MCF 10A (cell line): ENCODE measurements at regions not wholly inside any gene's neighbourhood (a gene's known extent, or its start where the extent isn't known, plus 50 kb on each side); places are given as distances from the start of the nearest gene placed in this dataset.

Experiments used
- BruUV-seq: library from RNA; stranded (reverse); fragments of 400-500 nt; replicated peaks from 2 replicates; lab custom pipeline; 2021; lab: Mats Ljungman, UMichigan
- CTCF ChIA-PET: fragments of 300-600 bp; sonication (Branson Sonifier 250); formaldehyde crosslinking; extraction: SDS; loops from one replicate; lab custom pipeline; 2021; ENCODE audit warnings: antibody characterized with exemption, inconsistent platforms; lab: Yijun Ruan, JAX
- POLR2A ChIA-PET: fragments of 300-600, 350-650 bp; sonication (Branson Sonifier 250); formaldehyde crosslinking; extraction: SDS; loops from one replicate; lab custom pipeline; 2020; ENCODE audit warnings: antibody characterized with exemption, inconsistent platforms; lab: Yijun Ruan, JAX
- DNase-seq: peaks from one replicate; pipeline ENCODE4 v3.0.0-alpha.2; 2018; ENCODE audit not compliant: unreplicated experiment
- H3K27ac Mint-ChIP-seq: one replicate; pipeline ENCODE4 v1.8.0; 2022; ENCODE audit warnings: mild to moderate bottlenecking, low read depth, mixed read lengths; ENCODE audit not compliant: unreplicated experiment
- H3K27me3 Mint-ChIP-seq: one replicate; pipeline ENCODE4 v1.8.0; 2022; ENCODE audit warnings: mixed read lengths; ENCODE audit not compliant: insufficient read depth, unreplicated experiment
- H3K36me3 Mint-ChIP-seq: one replicate; pipeline ENCODE4 v1.8.0; 2022; ENCODE audit warnings: mild to moderate bottlenecking, moderate library complexity, mixed read lengths; ENCODE audit not compliant: insufficient read depth, unreplicated experiment
- H3K4me1 Mint-ChIP-seq: one replicate; pipeline ENCODE4 v1.8.0; 2022; ENCODE audit warnings: mixed read lengths; ENCODE audit not compliant: insufficient read depth, unreplicated experiment
- H3K4me3 Mint-ChIP-seq: one replicate; pipeline ENCODE4 v1.8.0; 2022; ENCODE audit warnings: mild to moderate bottlenecking, moderate library complexity, mixed read lengths; ENCODE audit not compliant: unreplicated experiment
- H3K9me3 Mint-ChIP-seq: one replicate; pipeline ENCODE4 v1.8.0; 2022; ENCODE audit warnings: mixed read lengths; ENCODE audit not compliant: unreplicated experiment
- CTCF ChIP-seq: fragments of 200-600 bp; IDR thresholded peaks from one replicate; pipeline ENCODE4 v1.8.0; 2022; ENCODE audit warnings: antibody characterized with exemption, mild to moderate bottlenecking; ENCODE audit not compliant: unreplicated experiment
- intact Hi-C: fragments of 100-400 bp; cut with micrococcal nuclease; formaldehyde crosslinking; loops from 2 replicates; pipeline ENCODE4 v1.14.1; 2022

- TF ChIP-seq CTCF, result no peak
- H3K36me3 Mint-ChIP-seq, result no peaks in the 10 kb centered on the region
- no peak for DNase-seq
- no peaks in the 10 kb centered on the region for H3K4me1 Mint-ChIP-seq
- H3K27me3 Mint-ChIP-seq, result no peaks in the 10 kb centered on the region
- H3K27ac Mint-ChIP-seq, result no peak overlapping the region
- intact Hi-C loops, result no loop called here
- ChIA-PET CTCF (no interaction called here), POLR2A (no interaction called here)
- no peaks in the 10 kb centered on the region for H3K9me3 Mint-ChIP-seq
- no peak overlapping the region for H3K4me3 Mint-ChIP-seq
- BruUV-seq, result no TSS peak
These were observed 1163.1 kb upstream of the MIR17HG start for GRCh38 chr13:90184355-90184754.

GRCh38 chr13:90185734-90186133 lies 1161.8 kb upstream of the MIR17HG start:
- Mint-ChIP-seq H3K27ac (no peak overlapping the region), H3K4me3 (no peak overlapping the region), H3K4me1 (no peaks in the 10 kb centered on the region), H3K27me3 (no peaks in the 10 kb centered on the region), H3K36me3 (no peaks in the 10 kb centered on the region), H3K9me3 (no peaks in the 10 kb centered on the region)
- intact Hi-C loops, result no loop called here
- BruUV-seq, result no TSS peak
- ChIA-PET POLR2A (no interaction called here), CTCF (no interaction called here)
- TF ChIP-seq CTCF, result no peak
- no peak for DNase-seq

GRCh38 chr13:90187478-90188350 lies 1159.8 kb upstream of the MIR17HG start:
- ChIA-PET CTCF (interaction anchor here (0.6 kb wide), 1 partner anchor 8 kb away, joined by 3 read pairs; no protein-coding TSS in a partner anchor), POLR2A (no interaction called here)
- no TSS peak for BruUV-seq
- TF ChIP-seq CTCF, result no peak
- intact Hi-C loops, result no loop called here
- Mint-ChIP-seq H3K27me3 (no peaks in the 10 kb centered on the region), H3K27ac (no peak overlapping the region), H3K36me3 (no peaks in the 10 kb centered on the region), H3K9me3 (no peaks in the 10 kb centered on the region), H3K4me3 (no peak overlapping the region), H3K4me1 (no peaks in the 10 kb centered on the region)
- DNase-seq, result no peak

- BruUV-seq, result no TSS peak
- H3K27me3 Mint-ChIP-seq, result no peaks in the 10 kb centered on the region
- H3K36me3 Mint-ChIP-seq, result no peaks in the 10 kb centered on the region
- ChIA-PET POLR2A (no interaction called here), CTCF (no interaction called here)
- H3K9me3 Mint-ChIP-seq, result no peaks in the 10 kb centered on the region
- H3K4me3 Mint-ChIP-seq, result no peak overlapping the region
- H3K27ac Mint-ChIP-seq, result no peak overlapping the region
- DNase-seq, result no peak
- intact Hi-C loops, result no loop called here
- H3K4me1 Mint-ChIP-seq, result no peaks in the 10 kb centered on the region
- no peak for TF ChIP-seq CTCF
These were observed 1159.2 kb upstream of the MIR17HG start for GRCh38 chr13:90188351-90188636.
